HFFc6 (cell line): ENCODE measurements at regions not wholly inside any gene's neighbourhood (a gene's known extent, or its start where the extent isn't known, plus 50 kb on each side); places are given as distances from the start of the nearest gene placed in this dataset.

Experiments used
- DNase-seq: peaks from one replicate; pipeline ENCODE4 v3.0.0-alpha.2; 2018
- H3K27ac Mint-ChIP-seq: 2 replicates; pipeline ENCODE4 v1.8.0; 2020; ENCODE audit warnings: mild to moderate bottlenecking, mixed read lengths
- H3K27me3 Mint-ChIP-seq: 2 replicates; pipeline ENCODE4 v1.8.0; 2021; ENCODE audit warnings: mild to moderate bottlenecking, moderate library complexity, mixed read lengths; ENCODE audit not compliant: insufficient read depth
- H3K36me3 Mint-ChIP-seq: 2 replicates; pipeline ENCODE4 v1.8.0; 2021; ENCODE audit warnings: low read depth, mixed read lengths
- H3K4me1 Mint-ChIP-seq: 2 replicates; pipeline ENCODE4 v1.8.0; 2020; ENCODE audit warnings: low read depth, mixed read lengths
- H3K4me3 Mint-ChIP-seq: 2 replicates; pipeline ENCODE4 v1.8.0; 2020; ENCODE audit warnings: mild to moderate bottlenecking, moderate library complexity, mixed read lengths
- H3K9me3 Mint-ChIP-seq: 2 replicates; pipeline ENCODE4 v1.8.0; 2020; ENCODE audit warnings: mild to moderate bottlenecking, mixed read lengths
- TF ChIP-seq, protein P1 (sequence below): fragments of 200-600 bp; sonication (generic); IDR thresholded peaks from 2 replicates; pipeline ENCODE4 v1.5.0; 2021; ENCODE audit warnings: antibody characterized with exemption, mild to moderate bottlenecking

- H3K27ac Mint-ChIP-seq: no peak overlapping the region
- peaks cover 42% of the 10 kb centered on the region for H3K9me3 Mint-ChIP-seq
- no peaks in the 10 kb centered on the region for H3K36me3 Mint-ChIP-seq
- no peak for DNase-seq
- H3K27me3 Mint-ChIP-seq: no peaks in the 10 kb centered on the region
- no peaks in the 10 kb centered on the region for H3K4me1 Mint-ChIP-seq
- no peak overlapping the region for H3K4me3 Mint-ChIP-seq
- TF ChIP-seq, protein P1, sequence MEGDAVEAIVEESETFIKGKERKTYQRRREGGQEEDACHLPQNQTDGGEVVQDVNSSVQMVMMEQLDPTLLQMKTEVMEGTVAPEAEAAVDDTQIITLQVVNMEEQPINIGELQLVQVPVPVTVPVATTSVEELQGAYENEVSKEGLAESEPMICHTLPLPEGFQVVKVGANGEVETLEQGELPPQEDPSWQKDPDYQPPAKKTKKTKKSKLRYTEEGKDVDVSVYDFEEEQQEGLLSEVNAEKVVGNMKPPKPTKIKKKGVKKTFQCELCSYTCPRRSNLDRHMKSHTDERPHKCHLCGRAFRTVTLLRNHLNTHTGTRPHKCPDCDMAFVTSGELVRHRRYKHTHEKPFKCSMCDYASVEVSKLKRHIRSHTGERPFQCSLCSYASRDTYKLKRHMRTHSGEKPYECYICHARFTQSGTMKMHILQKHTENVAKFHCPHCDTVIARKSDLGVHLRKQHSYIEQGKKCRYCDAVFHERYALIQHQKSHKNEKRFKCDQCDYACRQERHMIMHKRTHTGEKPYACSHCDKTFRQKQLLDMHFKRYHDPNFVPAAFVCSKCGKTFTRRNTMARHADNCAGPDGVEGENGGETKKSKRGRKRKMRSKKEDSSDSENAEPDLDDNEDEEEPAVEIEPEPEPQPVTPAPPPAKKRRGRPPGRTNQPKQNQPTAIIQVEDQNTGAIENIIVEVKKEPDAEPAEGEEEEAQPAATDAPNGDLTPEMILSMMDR: no peak
Measured at GRCh38 chr12:81968421-81968820, 209.3 kb upstream of the PPFIA2 start.

- Mint-ChIP-seq H3K27ac (no peak overlapping the region), H3K36me3 (no peaks in the 10 kb centered on the region), H3K4me1 (no peaks in the 10 kb centered on the region), H3K9me3 (peaks cover 28% of the 10 kb centered on the region), H3K27me3 (no peaks in the 10 kb centered on the region), H3K4me3 (no peak overlapping the region)
- DNase-seq: no peak
- TF ChIP-seq, protein P1: no peak
Measured at GRCh38 chr12:81963636-81964035, 204.5 kb upstream of the PPFIA2 start.

- no peaks in the 10 kb centered on the region for H3K27me3 Mint-ChIP-seq
- DNase-seq: no peak
- H3K4me3 Mint-ChIP-seq: no peak overlapping the region
- H3K36me3 Mint-ChIP-seq: no peaks in the 10 kb centered on the region
- no peak overlapping the region for H3K27ac Mint-ChIP-seq
- TF ChIP-seq, protein P1: no peak
- H3K9me3 Mint-ChIP-seq: peaks cover 34% of the 10 kb centered on the region
- no peaks in the 10 kb centered on the region for H3K4me1 Mint-ChIP-seq
Measured at GRCh38 chr12:81963026-81963425, 203.9 kb upstream of the PPFIA2 start.

DNA sequence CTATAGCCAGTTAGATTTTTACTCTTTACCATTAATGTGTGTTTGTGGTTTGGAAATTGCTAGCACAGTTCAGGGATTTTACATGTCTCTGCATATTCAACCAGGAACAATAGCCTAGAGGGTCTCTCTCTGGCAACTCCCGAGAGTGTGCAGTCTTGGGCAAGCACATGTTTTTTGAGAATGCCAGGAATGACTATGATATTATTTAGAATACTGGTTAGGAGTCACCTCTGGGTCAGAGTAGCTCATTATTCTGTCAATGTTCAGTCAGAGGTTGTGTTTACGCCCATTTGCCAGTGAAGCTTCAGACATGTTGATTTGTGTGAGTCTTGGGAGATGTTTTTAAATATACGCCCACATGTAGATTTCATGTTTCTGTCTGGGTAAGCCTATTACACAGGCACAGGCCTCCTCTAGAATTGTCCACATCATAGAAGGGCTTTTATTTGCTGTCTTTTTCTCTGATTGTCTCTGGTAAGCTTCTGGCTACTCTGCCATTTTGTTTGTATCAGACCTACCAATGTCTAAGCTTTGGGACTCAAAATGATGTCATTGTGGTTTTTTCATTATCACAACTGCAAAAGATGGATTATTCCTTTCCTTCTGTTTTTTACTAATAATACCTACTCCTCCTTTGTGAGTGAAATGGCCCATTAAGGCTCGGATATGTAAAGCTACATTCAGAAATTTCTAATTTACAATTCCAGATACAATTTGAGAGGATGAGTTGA lies 203.1 kb upstream of the PPFIA2 start:
- DNase-seq: no peak
- Mint-ChIP-seq H3K27ac (no peak overlapping the region), H3K9me3 (peaks cover 34% of the 10 kb centered on the region), H3K27me3 (no peaks in the 10 kb centered on the region), H3K4me3 (no peak overlapping the region), H3K4me1 (no peaks in the 10 kb centered on the region), H3K36me3 (no peaks in the 10 kb centered on the region)
- TF ChIP-seq, protein P1: no peak

GRCh38 chr12:81958406-81958805 lies 199.3 kb upstream of the PPFIA2 start:
- no peak overlapping the region for H3K27ac Mint-ChIP-seq
- H3K4me1 Mint-ChIP-seq: no peaks in the 10 kb centered on the region
- TF ChIP-seq, protein P1: no peak
- H3K9me3 Mint-ChIP-seq: peaks cover 30% of the 10 kb centered on the region
- no peak overlapping the region for H3K4me3 Mint-ChIP-seq
- no peak for DNase-seq
- no peaks in the 10 kb centered on the region for H3K27me3 Mint-ChIP-seq
- no peaks in the 10 kb centered on the region for H3K36me3 Mint-ChIP-seq
